ENCODE measurements at regions not wholly inside any gene's neighbourhood (a gene's known extent, or its start where the extent isn't known, plus 50 kb on each side); places are given as distances from the start of the nearest gene placed in this dataset.
"Not testable (repeated sequence)": the region's sequence is repeated elsewhere in the genome, so short reads cannot be mapped to it uniquely, and the experiment has no call there.

DNA sequence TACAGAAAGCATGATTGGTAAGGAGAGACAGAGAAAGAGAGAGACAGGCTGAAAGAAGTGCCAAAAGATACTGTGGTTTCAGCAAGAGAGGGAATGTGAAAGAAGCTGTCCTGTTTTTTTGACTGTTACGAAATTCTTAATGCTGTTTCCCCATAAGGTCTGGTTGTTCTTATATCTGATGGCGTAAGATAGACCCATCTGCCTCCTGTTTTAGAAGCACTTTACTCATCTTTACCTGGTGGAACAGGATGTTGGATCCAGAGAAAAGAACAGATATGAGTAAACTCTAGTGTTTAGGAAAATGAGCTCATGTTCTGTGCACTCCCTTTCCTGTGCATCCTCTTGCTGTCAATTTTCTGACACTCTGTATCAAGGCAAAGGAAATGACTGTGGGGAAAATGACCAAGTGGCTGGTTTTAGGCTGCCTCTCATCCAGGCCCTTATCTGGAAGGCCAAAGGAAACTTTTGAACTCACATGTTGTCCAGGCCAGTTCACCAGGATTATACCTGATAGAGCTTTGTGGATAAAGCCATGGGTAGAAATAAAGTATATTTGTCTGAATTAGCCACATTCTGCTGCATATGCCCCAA lies 311.7 kb upstream of the HTR2C start:
- Histone ChIP-seq H3K27ac (no peak overlapping the region), H3K27me3 (no peaks in the 10 kb centered on the region), H3K36me3 (no peaks in the 10 kb centered on the region), H3K4me3 (no peak overlapping the region), H3K9me3 (no peaks in the 10 kb centered on the region), H3K4me1 (no peaks in the 10 kb centered on the region)
- no peak for ATAC-seq
- 83 to 88% methylated on average over 2 of the region's 2 CpGs for WGBS, 2 donors (ENCODE audit: low coverage in 1 of 2)
- TF ChIP-seq CTCF (IDR thresholded peaks at IDR 0.05) (no peak), POLR2A (IDR thresholded peaks at IDR 0.05) (no peak), POLR2AphosphoS5 (IDR thresholded peaks at IDR 0.05) (no peak)

DNA sequence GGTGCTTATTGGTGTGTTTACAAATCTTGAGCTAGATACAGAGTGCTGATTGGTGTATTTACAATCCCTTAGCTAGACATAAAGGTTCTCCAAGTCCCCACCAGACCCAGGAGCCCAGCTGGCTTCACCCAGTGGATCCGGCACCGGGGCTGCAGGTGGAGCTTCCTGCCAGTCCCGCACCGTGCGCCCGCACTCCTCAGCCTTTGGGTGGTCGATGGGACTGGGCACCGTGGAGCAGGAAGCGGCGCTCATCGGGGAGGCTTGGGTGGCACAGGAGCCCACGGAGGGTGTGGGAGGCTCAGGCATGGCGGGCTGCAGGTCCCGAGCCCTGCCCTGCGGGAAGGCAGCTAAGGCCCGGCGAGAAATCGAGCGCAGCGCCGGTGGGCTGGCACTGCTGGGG lies 313.5 kb upstream of the HTR2C start:
- H3K9me3 ChIP-seq, H3K36me3 ChIP-seq, H3K4me3 ChIP-seq, H3K4me1 ChIP-seq, H3K27me3 ChIP-seq, ATAC-seq, H3K27ac ChIP-seq: not testable (repeated sequence)
- no CpG with 5 or more reads among the region's 21 CpGs for WGBS, 2 donors (ENCODE audit: low coverage in 1 of 2)

DNA sequence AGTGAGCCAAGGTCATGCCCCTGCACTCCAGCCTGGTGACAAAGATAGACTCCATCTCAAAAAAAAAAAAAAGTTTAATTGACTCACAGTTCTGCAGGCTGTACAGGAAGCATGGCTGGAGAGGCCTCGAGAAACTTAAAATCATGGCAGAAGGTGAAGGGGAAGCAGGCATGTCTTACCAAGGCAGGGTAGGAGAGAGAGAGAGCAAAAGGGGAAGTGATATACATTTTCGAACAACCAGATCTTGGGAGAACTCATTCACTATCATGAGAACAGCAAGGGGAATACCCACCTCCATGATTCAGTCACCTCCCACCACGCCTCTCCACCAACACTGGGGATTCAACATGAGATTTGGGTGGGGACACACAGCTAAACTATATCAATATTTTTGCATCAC lies 315.2 kb upstream of the HTR2C start:
- Histone ChIP-seq H3K27ac (no peak overlapping the region), H3K4me1 (no peaks in the 10 kb centered on the region), H3K27me3 (no peaks in the 10 kb centered on the region), H3K9me3 (no peaks in the 10 kb centered on the region), H3K36me3 (no peaks in the 10 kb centered on the region), H3K4me3 (no peak overlapping the region)
- WGBS, 2 donors (ENCODE audit: low coverage in 1 of 2), result 71 to 72% methylated on average over 1 to 3 of the region's 3 CpGs
- TF ChIP-seq POLR2A (IDR thresholded peaks at IDR 0.05) (no peak), CTCF (IDR thresholded peaks at IDR 0.05) (no peak), EP300 (IDR thresholded peaks at IDR 0.05) (no peak), POLR2AphosphoS5 (IDR thresholded peaks at IDR 0.05) (no peak)
- ATAC-seq, result no peak

DNA sequence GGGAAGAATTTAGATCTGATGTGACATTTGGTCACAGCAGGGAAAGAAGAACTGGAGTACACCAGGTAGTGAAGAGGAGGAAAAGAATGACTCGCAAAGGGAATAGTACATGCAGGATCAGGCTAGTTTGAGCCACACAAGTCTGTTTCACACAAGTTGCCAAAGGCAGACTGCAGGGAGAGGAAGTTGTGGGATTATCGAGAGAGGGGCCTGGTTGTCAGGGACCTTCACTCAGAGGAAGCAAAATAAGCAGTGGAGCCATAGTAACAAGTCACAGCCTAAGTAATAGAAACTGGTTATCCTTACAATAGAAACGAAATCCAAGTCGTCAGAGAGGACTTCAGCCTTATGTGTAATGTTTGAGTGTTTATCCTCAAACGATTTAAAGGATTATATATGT lies 316.7 kb upstream of the HTR2C start:
- H3K4me1 ChIP-seq, result no peaks in the 10 kb centered on the region

GRCh38 chrX:114252186-114252585 lies 331.7 kb upstream of the HTR2C start:
- Histone ChIP-seq H3K27ac (no peak overlapping the region), H3K36me3 (no peaks in the 10 kb centered on the region), H3K4me1 (no peaks in the 10 kb centered on the region), H3K9me3 (no peaks in the 10 kb centered on the region), H3K4me3 (no peak overlapping the region), H3K27me3 (no peaks in the 10 kb centered on the region)
- WGBS, 2 donors (ENCODE audit: low coverage in 1 of 2), result 12 to 44% methylated on average over 3 of the region's 3 CpGs
- TF ChIP-seq POLR2AphosphoS5 (IDR thresholded peaks at IDR 0.05) (no peak), POLR2A (IDR thresholded peaks at IDR 0.05) (no peak), CTCF (IDR thresholded peaks at IDR 0.05) (no peak), EP300 (IDR thresholded peaks at IDR 0.05) (no peak)
- ATAC-seq, result no peak

More for the DNA sequence above, 316.7 kb upstream of the HTR2C start:
- 22 to 37% methylated on average over 5 of the region's 5 CpGs for WGBS, 2 donors (ENCODE audit: low coverage in 1 of 2)
- H3K9me3 ChIP-seq, result no peaks in the 10 kb centered on the region
- TF ChIP-seq CTCF (IDR thresholded peaks at IDR 0.05) (no peak), POLR2AphosphoS5 (IDR thresholded peaks at IDR 0.05) (no peak), POLR2A (IDR thresholded peaks at IDR 0.05) (no peak), EP300 (IDR thresholded peaks at IDR 0.05) (no peak)
- H3K27me3 ChIP-seq, result no peaks in the 10 kb centered on the region
- H3K27ac ChIP-seq, result no peak overlapping the region
- no peak overlapping the region for H3K4me3 ChIP-seq
- H3K36me3 ChIP-seq, result no peaks in the 10 kb centered on the region
- ATAC-seq, result no peak

Data from gastroesophageal sphincter (tissue), 4 donors.